H9 (cell line): ENCODE measurements at regions not wholly inside any gene's neighbourhood (a gene's known extent, or its start where the extent isn't known, plus 50 kb on each side); places are given as distances from the start of the nearest gene placed in this dataset.

Experiments used
- DNase-seq: peaks from one replicate; pipeline ENCODE4 v3.0.0-alpha.2; 2017
- H2AFZ ChIP-seq: one replicate; pipeline ENCODE4 v1.6.1; 2013; ENCODE audit warnings: mild to moderate bottlenecking, low read length, control low read depth, moderate library complexity
- H2AK5ac ChIP-seq: 2 replicates; pipeline ENCODE4 v1.6.1; 2013; ENCODE audit warnings: low read length, control low read depth, mixed read lengths; ENCODE audit not compliant: insufficient read length
- H2BK120ac ChIP-seq: one replicate; pipeline ENCODE4 v1.6.1; 2013; ENCODE audit warnings: low read depth, mild to moderate bottlenecking, low read length, control low read depth, inconsistent platforms; ENCODE audit not compliant: poor library complexity, severe bottlenecking
- H2BK12ac ChIP-seq: 2 replicates; pipeline ENCODE4 v1.6.1; 2013; ENCODE audit warnings: low read length, control low read depth, mixed read lengths, low read depth; ENCODE audit not compliant: insufficient read length
- H2BK15ac ChIP-seq: 2 replicates; pipeline ENCODE4 v1.6.1; 2013; ENCODE audit warnings: low read depth, low read length, control low read depth
- H2BK20ac ChIP-seq: one replicate; pipeline ENCODE4 v1.6.1; 2013; ENCODE audit warnings: low read depth, mild to moderate bottlenecking, low read length, control low read depth, inconsistent platforms; ENCODE audit not compliant: poor library complexity, severe bottlenecking
- H2BK5ac ChIP-seq: 2 replicates; pipeline ENCODE4 v1.6.1; 2013; ENCODE audit warnings: low read length, control low read depth, mixed read lengths; ENCODE audit not compliant: insufficient read length
- H3K14ac ChIP-seq: 2 replicates; pipeline ENCODE4 v1.6.1; 2013; ENCODE audit warnings: low read length, control low read depth; ENCODE audit not compliant: insufficient read depth
- H3K18ac ChIP-seq: 2 replicates; pipeline ENCODE4 v1.6.1; 2013; ENCODE audit warnings: low read depth, mild to moderate bottlenecking, mixed read lengths, low read length, control low read depth; ENCODE audit not compliant: insufficient read length
- H3K23ac ChIP-seq: 2 replicates; pipeline ENCODE4 v1.6.1; 2013; ENCODE audit warnings: low read length, control low read depth, mixed read lengths, low read depth; ENCODE audit not compliant: insufficient read length
- H3K23me2 ChIP-seq: 2 replicates; pipeline ENCODE4 v1.6.1; 2013; ENCODE audit warnings: low read depth, mild to moderate bottlenecking, mixed read lengths, low read length, control low read depth; ENCODE audit not compliant: insufficient read length, poor library complexity, severe bottlenecking
- H3K27ac ChIP-seq: 2 replicates; pipeline ENCODE4 v1.5.1; 2013; ENCODE audit warnings: low read length, control low read depth, mixed read lengths, low read depth; ENCODE audit not compliant: insufficient read length
- H3K27me3 ChIP-seq: 2 replicates; pipeline ENCODE4 v1.6.1; 2013; ENCODE audit warnings: low read length, control low read depth, inconsistent platforms; ENCODE audit not compliant: insufficient read depth
- H3K4ac ChIP-seq: 2 replicates; pipeline ENCODE4 v1.6.1; 2013; ENCODE audit warnings: low read depth, mild to moderate bottlenecking, control low read depth, inconsistent platforms, low read length, moderate library complexity
- H3K4me1 ChIP-seq: 2 replicates; pipeline ENCODE4 v1.6.1; 2013; ENCODE audit warnings: low read length, control low read depth, inconsistent platforms; ENCODE audit not compliant: insufficient read depth
- H3K4me2 ChIP-seq: 2 replicates; pipeline ENCODE4 v1.6.1; 2013; ENCODE audit warnings: low read length, control low read depth, mixed read lengths; ENCODE audit not compliant: insufficient read length, insufficient read depth
- H3K56ac ChIP-seq: 2 replicates; pipeline ENCODE4 v1.6.1; 2013; ENCODE audit warnings: low read depth, mild to moderate bottlenecking, mixed read lengths, low read length, control low read depth; ENCODE audit not compliant: insufficient read length
- H3K79me1 ChIP-seq: 2 replicates; pipeline ENCODE4 v1.6.1; 2013; ENCODE audit warnings: low read depth, mild to moderate bottlenecking, moderate library complexity, low read length, control low read depth, inconsistent platforms; ENCODE audit not compliant: insufficient read depth, poor library complexity, severe bottlenecking
- H3K79me2 ChIP-seq: 2 replicates; pipeline ENCODE4 v1.6.1; 2013; ENCODE audit warnings: low read length, control low read depth, inconsistent platforms; ENCODE audit not compliant: insufficient read depth
- H3K9ac ChIP-seq: 2 replicates; pipeline ENCODE4 v1.6.1; 2013; ENCODE audit warnings: low read length, control low read depth, mixed read lengths; ENCODE audit not compliant: insufficient read length; ENCODE audit errors: extremely low read depth
- H3K9me3 ChIP-seq: one replicate; pipeline ENCODE4 v1.6.1; 2013; ENCODE audit warnings: low read depth, low read length, inconsistent platforms; ENCODE audit not compliant: control insufficient read depth
- H3T11ph ChIP-seq: one replicate; pipeline ENCODE4 v1.6.1; 2013; ENCODE audit warnings: mild to moderate bottlenecking, low read length, control low read depth, inconsistent platforms
- H4K20me1 ChIP-seq: one replicate; pipeline ENCODE4 v1.6.1; 2013; ENCODE audit not compliant: control insufficient read depth, insufficient read length, insufficient read depth
- H4K5ac ChIP-seq: 2 replicates; pipeline ENCODE4 v1.6.1; 2013; ENCODE audit warnings: low read depth, mild to moderate bottlenecking, mixed read lengths, low read length, control low read depth; ENCODE audit not compliant: insufficient read length
- H4K8ac ChIP-seq: replicated peaks from 2 replicates; pipeline ENCODE4 v1.6.1; 2013; ENCODE audit warnings: low read length, control low read depth, mixed read lengths, low read depth; ENCODE audit not compliant: insufficient read length
- H4K91ac ChIP-seq: 2 replicates; pipeline ENCODE4 v1.6.1; 2013; ENCODE audit warnings: low read depth, mild to moderate bottlenecking, moderate library complexity, mixed read lengths, low read length, control low read depth; ENCODE audit not compliant: insufficient read length
- H3K27ac Mint-ChIP-seq, 3 experiments: 2 replicates in 2 of 3; 3 replicates in 1 of 3; pipeline ENCODE4 v1.8.0; 2020 to 2021; ENCODE audit warnings: mixed read lengths in 3 of 3, mild to moderate bottlenecking in 1 of 3, moderate library complexity in 1 of 3
- H3K27me3 Mint-ChIP-seq: 2 replicates; pipeline ENCODE4 v1.8.0; 2021; ENCODE audit warnings: low read depth, mild to moderate bottlenecking, moderate library complexity, mixed read lengths
- H3K36me3 Mint-ChIP-seq, 3 experiments: 2 replicates in 2 of 3; 3 replicates in 1 of 3; pipeline ENCODE4 v1.8.0; 2020 to 2021; ENCODE audit warnings: low read depth in 3 of 3, mixed read lengths in 3 of 3; ENCODE audit not compliant: insufficient read depth in 1 of 3
- H3K4me1 Mint-ChIP-seq, 2 experiments: 2 replicates each; pipeline ENCODE4 v1.8.0; 2020; ENCODE audit warnings: mixed read lengths in 2 of 2
- H3K4me3 Mint-ChIP-seq, 2 experiments: 2 replicates in 1 of 2; 3 replicates in 1 of 2; pipeline ENCODE4 v1.8.0; 2020 to 2021; ENCODE audit warnings: mild to moderate bottlenecking in 2 of 2, mixed read lengths in 2 of 2, moderate library complexity in 1 of 2
- H3K9me3 Mint-ChIP-seq, 2 experiments: 2 replicates in 1 of 2; 3 replicates in 1 of 2; pipeline ENCODE4 v1.8.0; 2020; ENCODE audit warnings: mild to moderate bottlenecking in 2 of 2, mixed read lengths in 2 of 2, moderate library complexity in 1 of 2
- WGBS: extraction: QIAGEN DNeasy Blood & Tissue Kit; methylation state at CpG from one replicate; pipeline ENCODE4 v1.1.7; 2013; ENCODE audit warnings: missing lambda C conversion rate, low lambda C conversion rate, mixed read lengths; ENCODE audit not compliant: insufficient read length; ENCODE audit errors: extremely low coverage; 5-methylcytosine and 5-hydroxymethylcytosine counted together
- TF ChIP-seq, protein P1 (sequence below): fragments of 200-600 bp; sonication (generic); conservative IDR thresholded peaks from 3 replicates; pipeline ENCODE4 v1.8.0; 2021; ENCODE audit warnings: antibody characterized with exemption, mild to moderate bottlenecking

DNA sequence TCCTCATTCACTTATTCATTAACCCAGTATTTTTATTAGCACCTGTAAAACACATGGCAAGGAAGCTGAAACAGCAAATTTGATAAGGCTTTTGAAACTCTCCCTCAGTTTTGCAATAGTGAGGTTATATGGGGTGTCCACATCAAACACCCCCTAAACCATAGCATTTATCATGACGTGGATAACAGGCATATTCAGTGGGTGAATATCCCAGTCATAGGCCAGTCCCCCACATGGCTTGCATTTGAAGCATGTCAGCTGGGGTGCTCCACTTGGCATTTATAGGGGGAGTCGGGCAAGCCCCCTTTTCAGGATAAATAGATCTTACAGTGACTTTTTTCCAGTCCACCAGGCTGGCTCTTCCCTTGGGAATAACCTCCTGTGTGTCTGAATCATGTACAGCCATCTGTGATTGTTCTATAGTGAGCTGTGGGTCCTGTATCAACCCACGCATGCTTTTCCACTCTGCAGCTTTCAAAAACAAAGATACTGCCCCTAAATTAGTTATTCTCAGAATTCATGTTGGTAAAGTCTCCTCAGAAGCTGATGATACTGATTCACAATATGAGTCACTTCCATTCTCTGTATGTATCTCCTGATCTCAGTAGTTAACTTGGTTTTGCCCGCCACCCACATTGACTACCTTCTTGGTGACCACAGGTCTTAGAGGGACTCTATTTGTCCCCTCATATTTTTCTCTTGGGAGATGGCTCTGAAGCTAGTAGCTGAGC lies 84.4 kb upstream of the SPIN1 start:
- H4K8ac ChIP-seq: no peak overlapping the region
- Mint-ChIP-seq H3K27me3 (peaks cover 3% of the 10 kb centered on the region; the same call in 1 of the 2 replicates), H3K36me3 (no peaks in the 10 kb centered on the region), H3K4me3 (no peak overlapping the region), H3K4me1 (peaks cover 5 to 6% of the 10 kb centered on the region in 2 experiments), H3K9me3 (peaks cover 0 to 3% of the 10 kb centered on the region in 2 experiments; a peak in 1 of 5 replicates), H3K27ac (no peak overlapping the region)
- H4K91ac ChIP-seq: no peak overlapping the region
- H2BK15ac ChIP-seq: no peak overlapping the region
- no peak overlapping the region for H2AK5ac ChIP-seq
- H2AFZ ChIP-seq: no peak overlapping the region
- WGBS: no CpG with 5 or more reads among the region's 4 CpGs
- H3K27me3 ChIP-seq: no peaks in the 10 kb centered on the region
- H2BK5ac ChIP-seq: no peak overlapping the region
- TF ChIP-seq, protein P1, sequence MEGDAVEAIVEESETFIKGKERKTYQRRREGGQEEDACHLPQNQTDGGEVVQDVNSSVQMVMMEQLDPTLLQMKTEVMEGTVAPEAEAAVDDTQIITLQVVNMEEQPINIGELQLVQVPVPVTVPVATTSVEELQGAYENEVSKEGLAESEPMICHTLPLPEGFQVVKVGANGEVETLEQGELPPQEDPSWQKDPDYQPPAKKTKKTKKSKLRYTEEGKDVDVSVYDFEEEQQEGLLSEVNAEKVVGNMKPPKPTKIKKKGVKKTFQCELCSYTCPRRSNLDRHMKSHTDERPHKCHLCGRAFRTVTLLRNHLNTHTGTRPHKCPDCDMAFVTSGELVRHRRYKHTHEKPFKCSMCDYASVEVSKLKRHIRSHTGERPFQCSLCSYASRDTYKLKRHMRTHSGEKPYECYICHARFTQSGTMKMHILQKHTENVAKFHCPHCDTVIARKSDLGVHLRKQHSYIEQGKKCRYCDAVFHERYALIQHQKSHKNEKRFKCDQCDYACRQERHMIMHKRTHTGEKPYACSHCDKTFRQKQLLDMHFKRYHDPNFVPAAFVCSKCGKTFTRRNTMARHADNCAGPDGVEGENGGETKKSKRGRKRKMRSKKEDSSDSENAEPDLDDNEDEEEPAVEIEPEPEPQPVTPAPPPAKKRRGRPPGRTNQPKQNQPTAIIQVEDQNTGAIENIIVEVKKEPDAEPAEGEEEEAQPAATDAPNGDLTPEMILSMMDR: no peak
- H4K20me1 ChIP-seq: no peaks in the 10 kb centered on the region
- no peak overlapping the region for H3T11ph ChIP-seq
- no peak overlapping the region for H2BK120ac ChIP-seq
- H3K27ac ChIP-seq: no peak overlapping the region
- no peak overlapping the region for H2BK20ac ChIP-seq
- H3K4me1 ChIP-seq: no peaks in the 10 kb centered on the region
- no peak for DNase-seq
- no peak overlapping the region for H3K56ac ChIP-seq
- no peak overlapping the region for H3K14ac ChIP-seq
- H3K23me2 ChIP-seq: no peaks in the 10 kb centered on the region
- no peak overlapping the region for H3K18ac ChIP-seq
- H3K79me2 ChIP-seq: no peaks in the 10 kb centered on the region
- H3K4ac ChIP-seq: no peak overlapping the region
- H3K79me1 ChIP-seq: no peaks in the 10 kb centered on the region
- no peak overlapping the region for H4K5ac ChIP-seq
- H3K23ac ChIP-seq: no peak overlapping the region
- H3K4me2 ChIP-seq: no peak overlapping the region
- no peak overlapping the region for H3K9ac ChIP-seq
- no peak overlapping the region for H2BK12ac ChIP-seq
- H3K9me3 ChIP-seq: no peaks in the 10 kb centered on the region
